ENCODE measurements at regions not wholly inside any gene's neighbourhood (a gene's known extent, or its start where the extent isn't known, plus 50 kb on each side); places are given as distances from the start of the nearest gene placed in this dataset.

DNA sequence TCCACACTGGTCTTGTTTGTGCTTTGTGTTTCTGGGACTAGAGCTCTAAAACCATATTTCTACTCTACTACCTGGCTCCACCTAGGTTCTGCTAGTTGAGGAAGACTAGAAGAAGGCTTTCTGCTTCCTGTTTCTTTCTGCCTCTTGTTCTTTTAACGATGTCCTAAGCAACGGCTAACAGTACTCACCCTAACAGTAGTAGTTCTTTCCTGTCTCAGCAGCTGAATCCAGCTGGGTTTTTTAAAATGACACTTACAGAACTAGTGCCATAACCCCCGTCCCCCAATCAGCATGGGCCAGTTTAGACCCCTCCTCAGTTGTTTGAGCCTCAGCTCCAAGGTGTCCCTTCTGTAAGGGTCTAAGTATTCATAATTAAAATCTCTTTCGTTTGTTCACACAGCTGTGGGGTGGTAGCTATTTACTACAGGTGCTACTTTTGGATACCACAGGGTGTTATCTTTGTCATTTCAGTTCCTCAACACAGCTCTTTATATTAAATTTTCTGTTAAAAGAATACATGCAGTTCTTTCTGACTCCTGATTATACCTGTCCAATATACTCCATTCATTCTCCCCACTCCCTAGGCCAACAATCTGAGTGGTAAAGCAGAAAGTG, 790.2 kb downstream of the DHX35 start:
- TF ChIP-seq EZH2 (IDR thresholded peaks at IDR 0.05; ENCODE audit: low read depth, unreplicated experiment) (no peak), POLR2AphosphoS5 (IDR thresholded peaks at IDR 0.05; ENCODE audit: low read depth) (no peak), EZH2phosphoT487 (IDR thresholded peaks at IDR 0.05; ENCODE audit: unreplicated experiment) (no peak), CREB1 (CRISPR knock-in tag; IDR thresholded peaks at IDR 0.05; ENCODE audit: low read depth) (no peak), ZNF114 (CRISPR knock-in tag; IDR thresholded peaks at IDR 0.05) (no peak), ZNF331 (CRISPR knock-in tag; IDR thresholded peaks at IDR 0.05; ENCODE audit: low read depth) (no peak), STAT1 (IDR thresholded peaks at IDR 0.05; ENCODE audit: unreplicated experiment) (no peak), JUNB (IDR thresholded peaks at IDR 0.05; ENCODE audit: unreplicated experiment) (no peak)
- TF ChIP-seq, protein P1, sequence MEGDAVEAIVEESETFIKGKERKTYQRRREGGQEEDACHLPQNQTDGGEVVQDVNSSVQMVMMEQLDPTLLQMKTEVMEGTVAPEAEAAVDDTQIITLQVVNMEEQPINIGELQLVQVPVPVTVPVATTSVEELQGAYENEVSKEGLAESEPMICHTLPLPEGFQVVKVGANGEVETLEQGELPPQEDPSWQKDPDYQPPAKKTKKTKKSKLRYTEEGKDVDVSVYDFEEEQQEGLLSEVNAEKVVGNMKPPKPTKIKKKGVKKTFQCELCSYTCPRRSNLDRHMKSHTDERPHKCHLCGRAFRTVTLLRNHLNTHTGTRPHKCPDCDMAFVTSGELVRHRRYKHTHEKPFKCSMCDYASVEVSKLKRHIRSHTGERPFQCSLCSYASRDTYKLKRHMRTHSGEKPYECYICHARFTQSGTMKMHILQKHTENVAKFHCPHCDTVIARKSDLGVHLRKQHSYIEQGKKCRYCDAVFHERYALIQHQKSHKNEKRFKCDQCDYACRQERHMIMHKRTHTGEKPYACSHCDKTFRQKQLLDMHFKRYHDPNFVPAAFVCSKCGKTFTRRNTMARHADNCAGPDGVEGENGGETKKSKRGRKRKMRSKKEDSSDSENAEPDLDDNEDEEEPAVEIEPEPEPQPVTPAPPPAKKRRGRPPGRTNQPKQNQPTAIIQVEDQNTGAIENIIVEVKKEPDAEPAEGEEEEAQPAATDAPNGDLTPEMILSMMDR (conservative IDR thresholded peaks at IDR 0.05; ENCODE audit: low read depth in 2 of 2), result no peak
- TF ChIP-seq, protein P2, sequence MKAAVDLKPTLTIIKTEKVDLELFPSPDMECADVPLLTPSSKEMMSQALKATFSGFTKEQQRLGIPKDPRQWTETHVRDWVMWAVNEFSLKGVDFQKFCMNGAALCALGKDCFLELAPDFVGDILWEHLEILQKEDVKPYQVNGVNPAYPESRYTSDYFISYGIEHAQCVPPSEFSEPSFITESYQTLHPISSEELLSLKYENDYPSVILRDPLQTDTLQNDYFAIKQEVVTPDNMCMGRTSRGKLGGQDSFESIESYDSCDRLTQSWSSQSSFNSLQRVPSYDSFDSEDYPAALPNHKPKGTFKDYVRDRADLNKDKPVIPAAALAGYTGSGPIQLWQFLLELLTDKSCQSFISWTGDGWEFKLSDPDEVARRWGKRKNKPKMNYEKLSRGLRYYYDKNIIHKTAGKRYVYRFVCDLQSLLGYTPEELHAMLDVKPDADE (IDR thresholded peaks at IDR 0.05), result no peak
- TF ChIP-seq, protein P3, sequence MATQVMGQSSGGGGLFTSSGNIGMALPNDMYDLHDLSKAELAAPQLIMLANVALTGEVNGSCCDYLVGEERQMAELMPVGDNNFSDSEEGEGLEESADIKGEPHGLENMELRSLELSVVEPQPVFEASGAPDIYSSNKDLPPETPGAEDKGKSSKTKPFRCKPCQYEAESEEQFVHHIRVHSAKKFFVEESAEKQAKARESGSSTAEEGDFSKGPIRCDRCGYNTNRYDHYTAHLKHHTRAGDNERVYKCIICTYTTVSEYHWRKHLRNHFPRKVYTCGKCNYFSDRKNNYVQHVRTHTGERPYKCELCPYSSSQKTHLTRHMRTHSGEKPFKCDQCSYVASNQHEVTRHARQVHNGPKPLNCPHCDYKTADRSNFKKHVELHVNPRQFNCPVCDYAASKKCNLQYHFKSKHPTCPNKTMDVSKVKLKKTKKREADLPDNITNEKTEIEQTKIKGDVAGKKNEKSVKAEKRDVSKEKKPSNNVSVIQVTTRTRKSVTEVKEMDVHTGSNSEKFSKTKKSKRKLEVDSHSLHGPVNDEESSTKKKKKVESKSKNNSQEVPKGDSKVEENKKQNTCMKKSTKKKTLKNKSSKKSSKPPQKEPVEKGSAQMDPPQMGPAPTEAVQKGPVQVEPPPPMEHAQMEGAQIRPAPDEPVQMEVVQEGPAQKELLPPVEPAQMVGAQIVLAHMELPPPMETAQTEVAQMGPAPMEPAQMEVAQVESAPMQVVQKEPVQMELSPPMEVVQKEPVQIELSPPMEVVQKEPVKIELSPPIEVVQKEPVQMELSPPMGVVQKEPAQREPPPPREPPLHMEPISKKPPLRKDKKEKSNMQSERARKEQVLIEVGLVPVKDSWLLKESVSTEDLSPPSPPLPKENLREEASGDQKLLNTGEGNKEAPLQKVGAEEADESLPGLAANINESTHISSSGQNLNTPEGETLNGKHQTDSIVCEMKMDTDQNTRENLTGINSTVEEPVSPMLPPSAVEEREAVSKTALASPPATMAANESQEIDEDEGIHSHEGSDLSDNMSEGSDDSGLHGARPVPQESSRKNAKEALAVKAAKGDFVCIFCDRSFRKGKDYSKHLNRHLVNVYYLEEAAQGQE (IDR thresholded peaks at IDR 0.05; ENCODE audit: unreplicated experiment), result no peak
